CD14-positive monocyte (primary cell): ENCODE measurements at regions not wholly inside any gene's neighbourhood (a gene's known extent, or its start where the extent isn't known, plus 50 kb on each side); places are given as distances from the start of the nearest gene placed in this dataset.

Experiments used
- DNase-seq, 3 donors: peaks; one replicate each; pipeline ENCODE4 v3.0.0-alpha.2; 2011 to 2022
- H2AFZ ChIP-seq: 2 replicates; pipeline ENCODE4 v1.6.0; 2012; ENCODE audit warnings: mild to moderate bottlenecking, low read depth, low read length, inconsistent platforms; ENCODE audit not compliant: insufficient read depth, poor library complexity, severe bottlenecking
- H3K27ac ChIP-seq, 2 donors: 1 replicate in 1 of 2; 2 replicates in 1 of 2; pipeline ENCODE4 v1.5.1; 2012 to 2013; ENCODE audit warnings: low read length in 2 of 2, control low read depth in 1 of 2, inconsistent platforms in 1 of 2, low read depth in 1 of 2, mild to moderate bottlenecking in 1 of 2
- H3K27me3 ChIP-seq, 2 donors: one replicate each; pipeline versions ENCODE4 v1.6.0 to v1.6.1; 2011 to 2013; ENCODE audit warnings: low read length in 2 of 2; ENCODE audit not compliant: control insufficient read depth in 2 of 2, insufficient read depth in 2 of 2
- H3K36me3 ChIP-seq, 2 donors: replicated peaks in 1 of 2; 1 replicate in 1 of 2; 2 replicates in 1 of 2; pipeline versions ENCODE4 v1.5.1 to v1.6.1; 2012 to 2013; ENCODE audit warnings: low read length in 2 of 2, control low read depth in 1 of 2, inconsistent platforms in 1 of 2, mild to moderate bottlenecking in 1 of 2; ENCODE audit not compliant: insufficient read depth in 2 of 2, control insufficient read depth in 1 of 2
- H3K4me1 ChIP-seq, 2 donors: 1 replicate in 1 of 2; 2 replicates in 1 of 2; pipeline versions ENCODE4 v1.5.1 to v1.6.1; 2012 to 2013; ENCODE audit warnings: low read length in 2 of 2, control low read depth in 1 of 2, inconsistent platforms in 1 of 2, mild to moderate bottlenecking in 1 of 2, moderate library complexity in 1 of 2; ENCODE audit not compliant: insufficient read depth in 2 of 2, control insufficient read depth in 1 of 2
- H3K4me2 ChIP-seq: replicated peaks from 2 replicates; pipeline ENCODE3; 2012; ENCODE audit warnings: low read length, moderate library complexity, mild to moderate bottlenecking; ENCODE audit not compliant: poor library complexity, severe bottlenecking; ENCODE audit errors: extremely low read depth
- H3K4me3 ChIP-seq, 3 experiments: fragments of 200-600 bp in 1 of 3; sonication (generic) in 1 of 3; replicated peaks in 1 of 3; 1 replicate in 2 of 3; 2 replicates in 1 of 3; pipeline ENCODE4 v1.5.1; 2011 to 2013; ENCODE audit warnings: low read length in 3 of 3, mild to moderate bottlenecking in 3 of 3, control low read depth in 2 of 3, low read depth in 2 of 3, inconsistent platforms in 1 of 3, moderate library complexity in 1 of 3
- H3K79me2 ChIP-seq: 2 replicates; pipeline ENCODE4 v1.6.0; 2012; ENCODE audit warnings: mild to moderate bottlenecking, control low read depth, inconsistent platforms, low read length, moderate library complexity; ENCODE audit not compliant: insufficient read depth
- H3K9ac ChIP-seq: 2 replicates; pipeline ENCODE4 v1.6.0; 2017; ENCODE audit warnings: low read length, mild to moderate bottlenecking; ENCODE audit not compliant: insufficient read depth, poor library complexity, severe bottlenecking
- H3K9me3 ChIP-seq, 2 donors: replicated peaks in 1 of 2; 1 replicate in 1 of 2; 2 replicates in 1 of 2; pipeline versions ENCODE4 v1.5.1 to v1.6.1; 2012 to 2013; ENCODE audit warnings: low read length in 2 of 2, control low read depth in 1 of 2; ENCODE audit not compliant: control insufficient read depth in 1 of 2, insufficient read depth in 1 of 2
- H4K20me1 ChIP-seq: 2 replicates; pipeline ENCODE4 v1.6.0; 2012; ENCODE audit warnings: mild to moderate bottlenecking, low read length, control low read depth, moderate library complexity; ENCODE audit not compliant: insufficient read depth
- H3K27ac Mint-ChIP-seq, 7 donors: one replicate each; pipeline ENCODE4 v1.8.0; 2020; ENCODE audit warnings: mild to moderate bottlenecking in 7 of 7, mixed read lengths in 7 of 7, moderate library complexity in 6 of 7, inconsistent platforms in 2 of 7
- H3K27me3 Mint-ChIP-seq, 3 donors: one replicate each; pipeline ENCODE4 v1.8.0; 2021 to 2022; ENCODE audit warnings: low read depth in 3 of 3, mild to moderate bottlenecking in 3 of 3, mixed read lengths in 3 of 3, moderate library complexity in 3 of 3, inconsistent platforms in 1 of 3
- H3K36me3 Mint-ChIP-seq, 2 donors: one replicate each; pipeline ENCODE4 v1.8.0; 2020; ENCODE audit warnings: mixed read lengths in 2 of 2, inconsistent platforms in 1 of 2, mild to moderate bottlenecking in 1 of 2
- H3K4me1 Mint-ChIP-seq: one replicate; pipeline ENCODE4 v1.8.0; 2020; ENCODE audit warnings: mild to moderate bottlenecking, mixed read lengths
- H3K4me3 Mint-ChIP-seq, 2 donors: one replicate each; pipeline ENCODE4 v1.8.0; 2020; ENCODE audit warnings: mild to moderate bottlenecking in 2 of 2, mixed read lengths in 2 of 2, moderate library complexity in 1 of 2
- H3K9me3 Mint-ChIP-seq, 7 donors: one replicate each; pipeline ENCODE4 v1.8.0; 2020 to 2022; ENCODE audit warnings: mixed read lengths in 7 of 7, mild to moderate bottlenecking in 6 of 7, moderate library complexity in 6 of 7, inconsistent platforms in 2 of 7
- CTCF ChIP-seq: fragments of 200-600 bp; IDR thresholded peaks from one replicate; pipeline ENCODE4 v1.8.0; 2022; ENCODE audit warnings: antibody characterized with exemption, mild to moderate bottlenecking
- WGBS: methylation state at CpG from one replicate; pipeline ENCODE4 v1.1.5; 2013; ENCODE audit warnings: missing lambda C conversion rate; ENCODE audit not compliant: insufficient coverage; 5-methylcytosine and 5-hydroxymethylcytosine counted together
- intact Hi-C, 2 donors: fragments of 100-400 bp; cut with micrococcal nuclease; formaldehyde crosslinking; loops; one replicate each; pipeline versions ENCODE4 v1.15.0 to v1.15.1; 2023

- no peaks in the 10 kb centered on the region for H3K36me3 Mint-ChIP-seq
- Histone ChIP-seq H4K20me1 (no peaks in the 10 kb centered on the region), H3K4me2 (no peak overlapping the region), H3K36me3 (no peaks in the 10 kb centered on the region), H3K27ac (no peak overlapping the region), H3K4me1 (no peaks in the 10 kb centered on the region), H2AFZ (no peak overlapping the region), H3K4me3 (no peak overlapping the region), H3K9ac (no peak overlapping the region), H3K9me3 (no peaks in the 10 kb centered on the region), H3K79me2 (no peaks in the 10 kb centered on the region), H3K27me3 (no peaks in the 10 kb centered on the region)
- H3K27ac Mint-ChIP-seq, result no peak overlapping the region
- no peaks in the 10 kb centered on the region for H3K4me1 Mint-ChIP-seq
- no peaks in the 10 kb centered on the region for H3K27me3 Mint-ChIP-seq
- no peaks in the 10 kb centered on the region for H3K9me3 Mint-ChIP-seq
- DNase-seq, result no peak
- H3K4me3 Mint-ChIP-seq, result no peak overlapping the region
- TF ChIP-seq CTCF, result no peak
- WGBS, result 92% methylated on average over 2 of the region's 2 CpGs
- intact Hi-C loops, result no loop called here
These were observed 549.5 kb upstream of the GOLIM4 start for GRCh38 chr3:168645180-168645579.

- no peaks in the 10 kb centered on the region for H3K79me2 ChIP-seq
- no peaks in the 10 kb centered on the region for H3K9me3 ChIP-seq
- H3K27me3 ChIP-seq, result no peaks in the 10 kb centered on the region
- Mint-ChIP-seq H3K4me1 (no peaks in the 10 kb centered on the region), H3K9me3 (peaks cover 0 to 1% (median 0%) of the 10 kb centered on the region in 7 donors), H3K27me3 (no peaks in the 10 kb centered on the region), H3K4me3 (no peak overlapping the region), H3K36me3 (no peaks in the 10 kb centered on the region), H3K27ac (no peak overlapping the region)
- intact Hi-C loops, result no loop called here
- H4K20me1 ChIP-seq, result no peaks in the 10 kb centered on the region
- H3K4me2 ChIP-seq, result no peak overlapping the region
- H3K4me1 ChIP-seq, result no peaks in the 10 kb centered on the region
- no peak for TF ChIP-seq CTCF
- no peak overlapping the region for H3K9ac ChIP-seq
- H3K4me3 ChIP-seq, result no peak overlapping the region
- no peak for DNase-seq
- H3K36me3 ChIP-seq, result no peaks in the 10 kb centered on the region
- no peak overlapping the region for H2AFZ ChIP-seq
- no peak overlapping the region for H3K27ac ChIP-seq
These were observed 532.8 kb upstream of the GOLIM4 start for GRCh38 chr3:168628549-168628948.
